ENCODE measurements at regions not wholly inside any gene's neighbourhood (a gene's known extent, or its start where the extent isn't known, plus 50 kb on each side); places are given as distances from the start of the nearest gene placed in this dataset.

GRCh38 chrX:3550871-3551270 is 162.6 kb downstream of the PRKX start:
- DNase-seq (ENCODE audit: low read depth): no peak
- TF ChIP-seq CTCF (conservative IDR thresholded peaks at IDR 0.05; ENCODE audit: low read depth, low read length): no peak
- H3K4me3 ChIP-seq (ENCODE audit: low read depth, low read length): no peak overlapping the region

GRCh38 chrX:3550160-3550751 is 163.2 kb downstream of the PRKX start:
- no peak overlapping the region for H3K4me3 ChIP-seq (ENCODE audit: low read depth, low read length)
- no peak for TF ChIP-seq CTCF (conservative IDR thresholded peaks at IDR 0.05; ENCODE audit: low read depth, low read length)
- DNase-seq (ENCODE audit: low read depth): no peak

- TF ChIP-seq CTCF (conservative IDR thresholded peaks at IDR 0.05; ENCODE audit: low read depth, low read length): no peak
- H3K4me3 ChIP-seq (ENCODE audit: low read depth, low read length): peak overlapping the region; percentile 30
- no peak for DNase-seq (ENCODE audit: low read depth)
Observed at GRCh38 chrX:3549411-3549911, 164.0 kb downstream of the PRKX start.

DNA sequence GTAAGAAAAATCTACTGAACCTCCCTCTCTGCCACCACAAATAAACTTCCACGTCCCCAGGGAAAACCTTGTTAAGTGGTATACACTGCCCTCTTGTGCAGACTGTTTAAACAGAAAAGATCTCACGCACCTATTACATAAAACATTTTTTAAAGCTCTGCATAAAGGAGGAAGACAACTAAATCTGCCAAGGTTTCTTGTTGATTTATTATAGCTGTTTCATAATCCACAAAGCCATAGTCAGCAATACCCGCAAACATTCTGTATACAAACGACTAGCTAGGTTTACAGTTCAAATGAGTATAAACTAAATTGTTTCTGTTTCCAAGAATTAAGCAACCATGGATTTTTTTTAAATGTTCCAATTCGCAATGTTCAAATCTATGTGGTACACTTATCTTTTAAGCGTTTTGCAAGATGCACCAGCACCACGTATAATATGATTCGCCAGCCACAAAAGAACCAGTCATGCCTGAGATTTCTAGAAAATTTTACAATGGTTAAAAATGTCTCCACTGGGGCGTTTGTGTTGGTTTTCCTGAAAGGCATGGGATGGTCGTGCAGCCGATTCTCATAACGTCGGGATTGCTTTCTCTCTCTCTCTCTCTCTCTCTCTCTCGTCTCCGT is 164.6 kb downstream of the PRKX start:
- H3K4me3 ChIP-seq (ENCODE audit: low read depth, low read length): peak overlapping the region; percentile 30
- no peak for DNase-seq (ENCODE audit: low read depth)
- TF ChIP-seq CTCF (conservative IDR thresholded peaks at IDR 0.05; ENCODE audit: low read depth, low read length): peak; percentile 51

- no peak for DNase-seq (ENCODE audit: low read depth)
- no peak for TF ChIP-seq CTCF (conservative IDR thresholded peaks at IDR 0.05; ENCODE audit: low read depth, low read length)
- no peak overlapping the region for H3K4me3 ChIP-seq (ENCODE audit: low read depth, low read length)
Observed at GRCh38 chrX:3545901-3546300, 167.5 kb downstream of the PRKX start.

DNA sequence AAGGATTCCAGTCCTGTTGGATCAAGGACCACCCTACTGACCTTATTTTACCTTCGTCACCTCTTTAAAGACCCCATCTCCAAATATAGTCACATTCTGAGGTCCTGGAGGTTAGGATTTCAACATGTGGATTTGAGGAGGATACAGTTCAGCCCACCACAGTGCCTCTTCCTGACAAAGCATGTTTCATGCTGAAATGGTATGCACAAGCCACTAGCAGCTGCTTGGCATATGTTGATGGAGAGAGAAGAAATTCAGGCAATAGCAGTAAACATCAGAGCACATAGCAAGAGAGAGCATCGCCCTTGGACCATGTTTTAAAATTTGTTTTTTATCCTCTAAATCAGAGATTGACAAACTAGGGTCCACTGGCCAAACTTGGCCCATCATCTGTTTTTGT is 172.1 kb downstream of the PRKX start:
- no peak overlapping the region for H3K4me3 ChIP-seq (ENCODE audit: low read depth, low read length)
- no peak for DNase-seq (ENCODE audit: low read depth)
- TF ChIP-seq CTCF (conservative IDR thresholded peaks at IDR 0.05; ENCODE audit: low read depth, low read length): no peak

- TF ChIP-seq CTCF (conservative IDR thresholded peaks at IDR 0.05; ENCODE audit: low read depth, low read length): no peak
- DNase-seq (ENCODE audit: low read depth): no peak
- H3K4me3 ChIP-seq (ENCODE audit: low read depth, low read length): no peak overlapping the region
Observed at GRCh38 chrX:3540105-3540504, 173.3 kb downstream of the PRKX start.

All from epithelial cell of proximal tubule (primary cell).